CD14-positive monocyte (primary cell): ENCODE measurements at regions not wholly inside any gene's neighbourhood (a gene's known extent, or its start where the extent isn't known, plus 50 kb on each side); places are given as distances from the start of the nearest gene placed in this dataset.

Source experiments
- DNase-seq, 3 donors: peaks; one replicate each; pipeline ENCODE4 v3.0.0-alpha.2; 2011 to 2022
- H2AFZ ChIP-seq: 2 replicates; pipeline ENCODE4 v1.6.0; 2012; ENCODE audit warnings: mild to moderate bottlenecking, low read depth, low read length, inconsistent platforms; ENCODE audit not compliant: insufficient read depth, poor library complexity, severe bottlenecking
- H3K27ac ChIP-seq, 2 donors: 1 replicate in 1 of 2; 2 replicates in 1 of 2; pipeline ENCODE4 v1.5.1; 2012 to 2013; ENCODE audit warnings: low read length in 2 of 2, control low read depth in 1 of 2, inconsistent platforms in 1 of 2, low read depth in 1 of 2, mild to moderate bottlenecking in 1 of 2
- H3K27me3 ChIP-seq, 2 donors: one replicate each; pipeline versions ENCODE4 v1.6.0 to v1.6.1; 2011 to 2013; ENCODE audit warnings: low read length in 2 of 2; ENCODE audit not compliant: control insufficient read depth in 2 of 2, insufficient read depth in 2 of 2
- H3K36me3 ChIP-seq, 2 donors: replicated peaks in 1 of 2; 1 replicate in 1 of 2; 2 replicates in 1 of 2; pipeline versions ENCODE4 v1.5.1 to v1.6.1; 2012 to 2013; ENCODE audit warnings: low read length in 2 of 2, control low read depth in 1 of 2, inconsistent platforms in 1 of 2, mild to moderate bottlenecking in 1 of 2; ENCODE audit not compliant: insufficient read depth in 2 of 2, control insufficient read depth in 1 of 2
- H3K4me1 ChIP-seq, 2 donors: 1 replicate in 1 of 2; 2 replicates in 1 of 2; pipeline versions ENCODE4 v1.5.1 to v1.6.1; 2012 to 2013; ENCODE audit warnings: low read length in 2 of 2, control low read depth in 1 of 2, inconsistent platforms in 1 of 2, mild to moderate bottlenecking in 1 of 2, moderate library complexity in 1 of 2; ENCODE audit not compliant: insufficient read depth in 2 of 2, control insufficient read depth in 1 of 2
- H3K4me2 ChIP-seq: replicated peaks from 2 replicates; pipeline ENCODE3; 2012; ENCODE audit warnings: low read length, moderate library complexity, mild to moderate bottlenecking; ENCODE audit not compliant: poor library complexity, severe bottlenecking; ENCODE audit errors: extremely low read depth
- H3K4me3 ChIP-seq, 3 experiments: fragments of 200-600 bp in 1 of 3; sonication (generic) in 1 of 3; replicated peaks in 1 of 3; 1 replicate in 2 of 3; 2 replicates in 1 of 3; pipeline ENCODE4 v1.5.1; 2011 to 2013; ENCODE audit warnings: low read length in 3 of 3, mild to moderate bottlenecking in 3 of 3, control low read depth in 2 of 3, low read depth in 2 of 3, inconsistent platforms in 1 of 3, moderate library complexity in 1 of 3
- H3K79me2 ChIP-seq: 2 replicates; pipeline ENCODE4 v1.6.0; 2012; ENCODE audit warnings: mild to moderate bottlenecking, control low read depth, inconsistent platforms, low read length, moderate library complexity; ENCODE audit not compliant: insufficient read depth
- H3K9ac ChIP-seq: 2 replicates; pipeline ENCODE4 v1.6.0; 2017; ENCODE audit warnings: low read length, mild to moderate bottlenecking; ENCODE audit not compliant: insufficient read depth, poor library complexity, severe bottlenecking
- H3K9me3 ChIP-seq, 2 donors: replicated peaks in 1 of 2; 1 replicate in 1 of 2; 2 replicates in 1 of 2; pipeline versions ENCODE4 v1.5.1 to v1.6.1; 2012 to 2013; ENCODE audit warnings: low read length in 2 of 2, control low read depth in 1 of 2; ENCODE audit not compliant: control insufficient read depth in 1 of 2, insufficient read depth in 1 of 2
- H4K20me1 ChIP-seq: 2 replicates; pipeline ENCODE4 v1.6.0; 2012; ENCODE audit warnings: mild to moderate bottlenecking, low read length, control low read depth, moderate library complexity; ENCODE audit not compliant: insufficient read depth
- H3K27ac Mint-ChIP-seq, 7 donors: one replicate each; pipeline ENCODE4 v1.8.0; 2020; ENCODE audit warnings: mild to moderate bottlenecking in 7 of 7, mixed read lengths in 7 of 7, moderate library complexity in 6 of 7, inconsistent platforms in 2 of 7
- H3K27me3 Mint-ChIP-seq, 3 donors: one replicate each; pipeline ENCODE4 v1.8.0; 2021 to 2022; ENCODE audit warnings: low read depth in 3 of 3, mild to moderate bottlenecking in 3 of 3, mixed read lengths in 3 of 3, moderate library complexity in 3 of 3, inconsistent platforms in 1 of 3
- H3K36me3 Mint-ChIP-seq, 2 donors: one replicate each; pipeline ENCODE4 v1.8.0; 2020; ENCODE audit warnings: mixed read lengths in 2 of 2, inconsistent platforms in 1 of 2, mild to moderate bottlenecking in 1 of 2
- H3K4me1 Mint-ChIP-seq: one replicate; pipeline ENCODE4 v1.8.0; 2020; ENCODE audit warnings: mild to moderate bottlenecking, mixed read lengths
- H3K4me3 Mint-ChIP-seq, 2 donors: one replicate each; pipeline ENCODE4 v1.8.0; 2020; ENCODE audit warnings: mild to moderate bottlenecking in 2 of 2, mixed read lengths in 2 of 2, moderate library complexity in 1 of 2
- H3K9me3 Mint-ChIP-seq, 7 donors: one replicate each; pipeline ENCODE4 v1.8.0; 2020 to 2022; ENCODE audit warnings: mixed read lengths in 7 of 7, mild to moderate bottlenecking in 6 of 7, moderate library complexity in 6 of 7, inconsistent platforms in 2 of 7
- WGBS: methylation state at CpG from one replicate; pipeline ENCODE4 v1.1.5; 2013; ENCODE audit warnings: missing lambda C conversion rate; ENCODE audit not compliant: insufficient coverage; 5-methylcytosine and 5-hydroxymethylcytosine counted together
- intact Hi-C, 2 donors: fragments of 100-400 bp; cut with micrococcal nuclease; formaldehyde crosslinking; loops; one replicate each; pipeline versions ENCODE4 v1.15.0 to v1.15.1; 2023
- TF ChIP-seq, protein P1 (sequence below): fragments of 200-600 bp; IDR thresholded peaks from one replicate; pipeline ENCODE4 v1.8.0; 2022; ENCODE audit warnings: antibody characterized with exemption, mild to moderate bottlenecking

DNA sequence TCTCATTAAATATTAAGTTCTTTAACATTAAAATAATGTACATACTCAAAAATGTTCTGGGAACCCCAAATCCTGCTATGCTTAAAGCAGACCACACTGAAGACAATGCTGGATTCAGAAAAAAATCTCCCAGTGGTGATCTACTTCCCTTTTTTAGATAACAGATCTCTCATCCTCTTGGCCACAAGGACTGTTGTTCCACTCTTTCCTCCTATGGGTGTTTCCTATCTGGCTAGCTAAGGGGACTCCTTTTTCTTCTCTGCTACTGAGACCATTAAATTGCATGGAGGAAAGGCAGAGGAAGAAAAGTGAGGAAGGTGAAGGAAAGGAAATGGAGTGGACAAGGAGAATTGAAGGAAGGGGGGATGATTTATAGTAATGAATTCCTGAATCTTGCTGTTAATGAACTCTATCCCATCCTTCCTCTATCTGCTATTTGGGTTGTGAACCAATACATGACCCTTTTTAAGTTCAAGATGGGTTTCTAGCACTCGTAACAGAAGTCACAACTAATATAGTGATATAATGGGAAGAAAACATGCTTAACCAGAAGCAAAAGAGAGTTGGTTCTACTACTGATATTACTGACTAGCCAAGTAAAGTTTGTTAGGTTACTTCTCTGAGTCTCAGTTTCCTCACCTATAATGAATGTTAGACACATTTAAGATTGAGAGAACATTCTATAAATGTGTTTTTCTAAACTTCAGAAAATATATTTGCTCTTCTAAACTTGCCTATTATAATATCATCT is 53.2 kb downstream of the PIK3C2A start:
- peaks cover 4 to 29% of the 10 kb centered on the region in 2 donors for H3K36me3 ChIP-seq
- TF ChIP-seq, protein P1, sequence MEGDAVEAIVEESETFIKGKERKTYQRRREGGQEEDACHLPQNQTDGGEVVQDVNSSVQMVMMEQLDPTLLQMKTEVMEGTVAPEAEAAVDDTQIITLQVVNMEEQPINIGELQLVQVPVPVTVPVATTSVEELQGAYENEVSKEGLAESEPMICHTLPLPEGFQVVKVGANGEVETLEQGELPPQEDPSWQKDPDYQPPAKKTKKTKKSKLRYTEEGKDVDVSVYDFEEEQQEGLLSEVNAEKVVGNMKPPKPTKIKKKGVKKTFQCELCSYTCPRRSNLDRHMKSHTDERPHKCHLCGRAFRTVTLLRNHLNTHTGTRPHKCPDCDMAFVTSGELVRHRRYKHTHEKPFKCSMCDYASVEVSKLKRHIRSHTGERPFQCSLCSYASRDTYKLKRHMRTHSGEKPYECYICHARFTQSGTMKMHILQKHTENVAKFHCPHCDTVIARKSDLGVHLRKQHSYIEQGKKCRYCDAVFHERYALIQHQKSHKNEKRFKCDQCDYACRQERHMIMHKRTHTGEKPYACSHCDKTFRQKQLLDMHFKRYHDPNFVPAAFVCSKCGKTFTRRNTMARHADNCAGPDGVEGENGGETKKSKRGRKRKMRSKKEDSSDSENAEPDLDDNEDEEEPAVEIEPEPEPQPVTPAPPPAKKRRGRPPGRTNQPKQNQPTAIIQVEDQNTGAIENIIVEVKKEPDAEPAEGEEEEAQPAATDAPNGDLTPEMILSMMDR, result no peak
- H3K9ac ChIP-seq, result no peak overlapping the region
- H3K4me1 ChIP-seq, result peaks cover 0 to 8% of the 10 kb centered on the region in 2 donors
- WGBS, result no CpG with 5 or more reads among the region's 1 CpG
- no peak overlapping the region for H3K27ac ChIP-seq
- no peaks in the 10 kb centered on the region for H3K9me3 Mint-ChIP-seq
- H3K4me2 ChIP-seq, result no peak overlapping the region
- no peak overlapping the region for H2AFZ ChIP-seq
- intact Hi-C loops, result no loop called here
- peak in 1 of 3 donors; percentile 5 for DNase-seq
- peaks cover 7% of the 10 kb centered on the region for H3K4me1 Mint-ChIP-seq
- peak overlapping the region in 4 of 7 donors; percentile 30 to 83 (median 45) for H3K27ac Mint-ChIP-seq
- no peaks in the 10 kb centered on the region for H3K27me3 ChIP-seq
- H3K36me3 Mint-ChIP-seq, result peaks cover 19 to 24% of the 10 kb centered on the region in 2 donors
- H3K9me3 ChIP-seq, result no peaks in the 10 kb centered on the region
- H3K4me3 ChIP-seq, result no peak overlapping the region
- H4K20me1 ChIP-seq, result peaks cover 5% of the 10 kb centered on the region
- peaks cover 12% of the 10 kb centered on the region for H3K79me2 ChIP-seq
- H3K4me3 Mint-ChIP-seq, result no peak overlapping the region
- no peaks in the 10 kb centered on the region for H3K27me3 Mint-ChIP-seq

DNA sequence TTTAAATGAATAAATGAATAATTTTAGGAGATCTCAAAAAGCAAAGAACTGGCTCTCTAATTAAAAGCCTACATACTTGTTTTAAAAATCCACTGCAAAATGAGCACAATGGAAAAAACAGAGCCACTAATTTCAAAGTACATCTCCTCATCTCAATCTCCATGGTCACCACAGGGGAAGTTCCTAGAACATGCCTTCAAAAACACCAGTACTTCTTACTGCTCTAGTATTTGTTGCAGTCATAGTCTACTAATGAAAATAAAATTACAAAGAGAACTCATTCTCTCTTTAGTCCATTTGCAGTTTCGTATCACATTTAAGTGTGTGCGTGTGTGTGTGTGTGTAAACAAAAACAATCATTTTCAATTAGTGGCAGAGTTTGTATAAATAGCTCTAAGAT is 54.0 kb downstream of the PIK3C2A start:
- no peak overlapping the region for H2AFZ ChIP-seq
- peaks cover 4% of the 10 kb centered on the region for H3K79me2 ChIP-seq

More for the DNA sequence above, 54.0 kb downstream of the PIK3C2A start:
- Histone ChIP-seq H4K20me1 (peaks cover 5% of the 10 kb centered on the region), H3K4me2 (no peak overlapping the region), H3K36me3 (peaks cover 4 to 31% of the 10 kb centered on the region in 2 donors), H3K4me3 (no peak overlapping the region), H3K27ac (no peak overlapping the region), H3K27me3 (no peaks in the 10 kb centered on the region), H3K4me1 (peaks cover 0 to 7% of the 10 kb centered on the region in 2 donors), H3K9me3 (no peaks in the 10 kb centered on the region), H3K9ac (no peak overlapping the region)
- Mint-ChIP-seq H3K27me3 (no peaks in the 10 kb centered on the region), H3K4me1 (peaks cover 7% of the 10 kb centered on the region), H3K9me3 (no peaks in the 10 kb centered on the region), H3K4me3 (no peak overlapping the region), H3K27ac (peak overlapping the region in 1 of 7 donors; percentile 4), H3K36me3 (peaks cover 19 to 20% of the 10 kb centered on the region in 2 donors)
- no peak for DNase-seq
- intact Hi-C loops, result no loop called here
- no CpG with 5 or more reads among the region's 2 CpGs for WGBS
- TF ChIP-seq, protein P1, result no peak
